ENCODE measurements at regions not wholly inside any gene's neighbourhood (a gene's known extent, or its start where the extent isn't known, plus 50 kb on each side); places are given as distances from the start of the nearest gene placed in this dataset.

DNA sequence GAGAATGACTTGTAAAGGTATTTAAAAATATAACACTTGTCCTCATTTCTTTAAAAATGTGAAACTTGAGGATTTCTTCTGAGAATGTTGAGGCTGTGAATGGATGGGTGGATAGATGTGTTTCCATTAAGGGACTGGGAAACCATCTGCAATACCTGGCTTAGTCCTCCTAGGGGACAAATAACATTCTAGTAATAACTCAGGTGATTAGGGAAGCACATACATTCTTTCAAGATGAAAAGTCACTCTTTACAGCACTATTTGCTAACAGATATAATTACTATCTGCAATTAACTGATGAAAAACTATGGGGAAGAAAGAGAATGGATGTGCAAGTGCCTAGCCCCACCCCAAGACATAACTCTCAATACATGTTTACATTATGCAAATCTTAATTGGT lies 542.3 kb downstream of the CD83 start:
- no peak for TF ChIP-seq ZNF837 (tag by site-specific recombination; IDR thresholded peaks at IDR 0.05)
- TF ChIP-seq, protein P1, sequence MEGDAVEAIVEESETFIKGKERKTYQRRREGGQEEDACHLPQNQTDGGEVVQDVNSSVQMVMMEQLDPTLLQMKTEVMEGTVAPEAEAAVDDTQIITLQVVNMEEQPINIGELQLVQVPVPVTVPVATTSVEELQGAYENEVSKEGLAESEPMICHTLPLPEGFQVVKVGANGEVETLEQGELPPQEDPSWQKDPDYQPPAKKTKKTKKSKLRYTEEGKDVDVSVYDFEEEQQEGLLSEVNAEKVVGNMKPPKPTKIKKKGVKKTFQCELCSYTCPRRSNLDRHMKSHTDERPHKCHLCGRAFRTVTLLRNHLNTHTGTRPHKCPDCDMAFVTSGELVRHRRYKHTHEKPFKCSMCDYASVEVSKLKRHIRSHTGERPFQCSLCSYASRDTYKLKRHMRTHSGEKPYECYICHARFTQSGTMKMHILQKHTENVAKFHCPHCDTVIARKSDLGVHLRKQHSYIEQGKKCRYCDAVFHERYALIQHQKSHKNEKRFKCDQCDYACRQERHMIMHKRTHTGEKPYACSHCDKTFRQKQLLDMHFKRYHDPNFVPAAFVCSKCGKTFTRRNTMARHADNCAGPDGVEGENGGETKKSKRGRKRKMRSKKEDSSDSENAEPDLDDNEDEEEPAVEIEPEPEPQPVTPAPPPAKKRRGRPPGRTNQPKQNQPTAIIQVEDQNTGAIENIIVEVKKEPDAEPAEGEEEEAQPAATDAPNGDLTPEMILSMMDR (tag by site-specific recombination; IDR thresholded peaks at IDR 0.05): no peak
- TF ChIP-seq, protein P2, sequence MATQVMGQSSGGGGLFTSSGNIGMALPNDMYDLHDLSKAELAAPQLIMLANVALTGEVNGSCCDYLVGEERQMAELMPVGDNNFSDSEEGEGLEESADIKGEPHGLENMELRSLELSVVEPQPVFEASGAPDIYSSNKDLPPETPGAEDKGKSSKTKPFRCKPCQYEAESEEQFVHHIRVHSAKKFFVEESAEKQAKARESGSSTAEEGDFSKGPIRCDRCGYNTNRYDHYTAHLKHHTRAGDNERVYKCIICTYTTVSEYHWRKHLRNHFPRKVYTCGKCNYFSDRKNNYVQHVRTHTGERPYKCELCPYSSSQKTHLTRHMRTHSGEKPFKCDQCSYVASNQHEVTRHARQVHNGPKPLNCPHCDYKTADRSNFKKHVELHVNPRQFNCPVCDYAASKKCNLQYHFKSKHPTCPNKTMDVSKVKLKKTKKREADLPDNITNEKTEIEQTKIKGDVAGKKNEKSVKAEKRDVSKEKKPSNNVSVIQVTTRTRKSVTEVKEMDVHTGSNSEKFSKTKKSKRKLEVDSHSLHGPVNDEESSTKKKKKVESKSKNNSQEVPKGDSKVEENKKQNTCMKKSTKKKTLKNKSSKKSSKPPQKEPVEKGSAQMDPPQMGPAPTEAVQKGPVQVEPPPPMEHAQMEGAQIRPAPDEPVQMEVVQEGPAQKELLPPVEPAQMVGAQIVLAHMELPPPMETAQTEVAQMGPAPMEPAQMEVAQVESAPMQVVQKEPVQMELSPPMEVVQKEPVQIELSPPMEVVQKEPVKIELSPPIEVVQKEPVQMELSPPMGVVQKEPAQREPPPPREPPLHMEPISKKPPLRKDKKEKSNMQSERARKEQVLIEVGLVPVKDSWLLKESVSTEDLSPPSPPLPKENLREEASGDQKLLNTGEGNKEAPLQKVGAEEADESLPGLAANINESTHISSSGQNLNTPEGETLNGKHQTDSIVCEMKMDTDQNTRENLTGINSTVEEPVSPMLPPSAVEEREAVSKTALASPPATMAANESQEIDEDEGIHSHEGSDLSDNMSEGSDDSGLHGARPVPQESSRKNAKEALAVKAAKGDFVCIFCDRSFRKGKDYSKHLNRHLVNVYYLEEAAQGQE (tag by site-specific recombination; IDR thresholded peaks at IDR 0.05): no peak
- TF ChIP-seq ZNF664 (tag by site-specific recombination; IDR thresholded peaks at IDR 0.05): no peak
- no peak for TF ChIP-seq ZNF707 (tag by site-specific recombination; IDR thresholded peaks at IDR 0.05)
- TF ChIP-seq, protein P3, sequence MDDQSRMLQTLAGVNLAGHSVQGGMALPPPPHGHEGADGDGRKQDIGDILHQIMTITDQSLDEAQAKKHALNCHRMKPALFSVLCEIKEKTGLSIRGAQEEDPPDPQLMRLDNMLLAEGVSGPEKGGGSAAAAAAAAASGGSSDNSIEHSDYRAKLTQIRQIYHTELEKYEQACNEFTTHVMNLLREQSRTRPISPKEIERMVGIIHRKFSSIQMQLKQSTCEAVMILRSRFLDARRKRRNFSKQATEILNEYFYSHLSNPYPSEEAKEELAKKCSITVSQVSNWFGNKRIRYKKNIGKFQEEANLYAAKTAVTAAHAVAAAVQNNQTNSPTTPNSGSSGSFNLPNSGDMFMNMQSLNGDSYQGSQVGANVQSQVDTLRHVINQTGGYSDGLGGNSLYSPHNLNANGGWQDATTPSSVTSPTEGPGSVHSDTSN (CRISPR knock-in tag; IDR thresholded peaks at IDR 0.05): no peak
